ENCODE measurements at regions not wholly inside any gene's neighbourhood (a gene's known extent, or its start where the extent isn't known, plus 50 kb on each side); places are given as distances from the start of the nearest gene placed in this dataset.
"Not testable (repeated sequence)": the region's sequence is repeated elsewhere in the genome, so short reads cannot be mapped to it uniquely, and the experiment has no call there.

DNA sequence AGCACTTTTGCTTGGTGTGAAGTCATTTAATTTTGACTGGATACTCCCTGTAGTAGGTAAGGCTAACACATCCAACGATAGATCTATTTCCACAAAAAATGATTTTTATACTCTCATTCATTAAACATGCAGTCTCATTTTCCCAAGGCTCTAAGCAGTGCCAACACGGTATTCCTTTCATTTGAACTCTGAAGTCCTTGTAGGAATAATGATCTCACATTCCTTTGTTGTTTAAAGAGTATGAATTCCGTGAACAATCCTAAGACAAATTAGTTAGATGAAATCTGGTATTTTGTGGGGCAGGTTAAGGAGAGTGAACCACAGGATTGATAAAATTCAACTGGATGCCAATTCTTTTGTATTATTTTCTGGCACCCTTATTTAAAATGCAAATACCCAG is 66.6 kb downstream of the LACC1 start:
- DNase-seq, result no peak

DNA sequence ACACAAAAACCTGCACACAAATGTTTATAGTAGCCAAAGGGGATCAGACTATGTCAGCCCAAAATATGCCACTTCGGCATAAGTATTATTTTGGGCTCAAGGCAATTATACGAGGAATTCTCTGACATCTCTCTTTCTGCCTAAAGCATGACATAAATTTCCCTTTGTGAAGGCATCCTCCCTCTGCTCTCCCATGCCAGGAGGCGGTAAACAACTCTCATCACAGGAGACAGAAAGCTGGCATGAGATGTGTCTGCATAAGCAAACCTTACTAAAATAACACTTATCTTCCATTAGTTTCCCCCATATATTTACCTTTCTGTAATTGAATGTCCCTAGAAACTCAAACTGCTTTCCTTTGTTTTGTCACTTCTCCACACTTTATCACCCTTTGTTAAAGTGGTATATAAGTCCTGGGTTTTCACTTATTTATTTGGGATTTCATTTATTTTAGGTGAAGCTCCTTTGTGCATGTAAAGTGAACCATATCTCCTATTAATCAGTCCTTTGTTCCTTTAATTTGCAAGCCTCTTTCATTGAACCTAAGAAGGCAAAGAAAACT is 68.3 kb downstream of the LACC1 start:
- DNase-seq, result no peak

DNA sequence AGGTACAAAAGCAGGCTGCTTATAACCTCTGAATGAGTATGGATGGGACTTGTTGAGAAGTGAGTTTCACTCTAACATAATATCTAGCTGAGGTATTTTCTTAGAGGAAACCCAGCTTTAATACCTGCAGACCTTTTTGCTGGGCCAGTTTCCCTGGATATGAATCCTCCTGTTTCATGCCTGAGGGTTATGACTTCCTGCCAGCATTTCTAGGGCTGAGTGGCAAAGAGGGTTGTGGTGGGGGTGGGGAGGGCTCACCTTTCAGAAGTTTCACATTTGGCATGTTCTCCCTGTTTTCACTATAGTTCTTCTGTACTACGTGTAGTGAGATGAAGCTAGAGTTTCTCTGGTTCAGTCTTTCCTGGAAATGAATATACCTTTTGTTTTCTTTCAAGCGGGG is 73.7 kb downstream of the LACC1 start:
- DNase-seq, result no peak

DNA sequence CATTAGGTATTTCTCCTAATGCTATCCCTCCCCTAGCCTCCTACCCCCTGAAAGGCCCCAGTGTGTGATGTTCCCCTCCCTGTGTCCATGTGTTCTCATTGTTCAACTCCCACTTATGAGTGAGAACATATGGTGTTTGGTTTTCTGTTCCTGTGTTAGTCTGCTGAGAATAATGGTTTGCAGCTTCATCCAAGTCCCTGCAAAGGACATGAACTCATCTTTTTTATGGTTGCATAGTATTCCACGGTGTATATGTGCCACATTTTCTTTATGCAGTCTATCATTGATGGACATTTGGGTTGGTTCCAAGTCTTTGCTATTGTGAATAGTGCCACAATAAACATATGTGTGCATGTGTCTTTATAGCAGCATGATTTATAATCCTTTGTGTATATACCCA is 77.3 kb downstream of the LACC1 start:
- not testable (repeated sequence) for DNase-seq

DNA sequence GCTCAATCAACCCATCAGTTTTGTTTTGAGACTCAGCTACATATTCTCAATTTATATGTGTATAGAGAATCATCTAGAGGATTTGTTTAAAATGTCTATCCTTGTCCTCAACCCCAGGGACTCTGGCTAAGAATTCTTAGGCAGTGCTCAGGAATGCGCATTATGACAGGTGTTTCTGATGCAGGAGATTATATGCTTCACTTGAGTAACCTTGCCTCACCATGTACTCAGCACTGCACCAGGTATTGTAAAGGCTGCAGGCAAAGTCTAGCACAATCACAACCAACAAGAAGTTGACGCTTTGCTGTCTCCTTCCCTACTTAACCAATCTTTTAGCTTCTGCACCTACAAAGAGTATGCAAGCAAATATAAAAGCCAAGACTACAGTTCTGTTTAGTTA is 79.6 kb downstream of the LACC1 start:
- no peak for DNase-seq

DNA sequence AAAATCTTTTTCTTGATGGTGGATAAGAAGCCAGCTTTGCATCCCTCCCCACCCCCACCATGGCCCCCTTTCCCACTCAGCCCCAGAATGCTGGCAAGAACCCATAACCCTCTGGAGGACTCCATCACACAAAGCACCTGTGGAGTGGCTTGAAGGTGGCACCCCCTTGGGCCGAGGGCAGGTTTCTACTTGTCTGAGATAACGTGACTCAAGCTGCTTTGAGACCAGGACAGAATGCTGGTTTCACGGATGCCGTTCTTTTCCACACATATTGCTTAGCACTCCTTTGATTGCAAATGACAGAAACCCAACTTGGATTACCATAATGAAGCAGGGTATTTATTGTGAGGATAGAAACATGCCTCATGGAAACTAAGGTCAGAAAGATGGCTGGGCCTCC is 82.2 kb downstream of the LACC1 start:
- DNase-seq, result no peak

DNA sequence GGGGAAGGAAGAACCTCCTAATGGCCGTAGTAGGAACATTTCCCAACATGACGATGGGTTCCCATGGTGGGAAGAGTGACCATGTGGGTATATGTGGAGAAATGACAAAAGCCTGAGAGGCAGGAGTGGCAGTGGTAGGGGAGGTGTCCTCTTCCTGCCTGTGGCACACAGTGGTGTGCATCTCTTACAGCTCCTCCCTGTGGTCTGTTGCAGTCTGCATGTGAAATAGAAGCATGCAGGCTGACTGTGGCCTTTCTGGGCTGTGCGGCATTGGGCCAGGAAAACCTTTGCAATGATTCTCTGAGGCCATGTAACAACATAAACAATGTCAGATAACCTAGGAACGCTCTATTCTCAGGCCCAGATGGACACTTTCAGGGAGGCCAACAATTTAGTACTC is 84.0 kb downstream of the LACC1 start:
- DNase-seq, result peak in 1 of 4 experiments; percentile 5

DNA sequence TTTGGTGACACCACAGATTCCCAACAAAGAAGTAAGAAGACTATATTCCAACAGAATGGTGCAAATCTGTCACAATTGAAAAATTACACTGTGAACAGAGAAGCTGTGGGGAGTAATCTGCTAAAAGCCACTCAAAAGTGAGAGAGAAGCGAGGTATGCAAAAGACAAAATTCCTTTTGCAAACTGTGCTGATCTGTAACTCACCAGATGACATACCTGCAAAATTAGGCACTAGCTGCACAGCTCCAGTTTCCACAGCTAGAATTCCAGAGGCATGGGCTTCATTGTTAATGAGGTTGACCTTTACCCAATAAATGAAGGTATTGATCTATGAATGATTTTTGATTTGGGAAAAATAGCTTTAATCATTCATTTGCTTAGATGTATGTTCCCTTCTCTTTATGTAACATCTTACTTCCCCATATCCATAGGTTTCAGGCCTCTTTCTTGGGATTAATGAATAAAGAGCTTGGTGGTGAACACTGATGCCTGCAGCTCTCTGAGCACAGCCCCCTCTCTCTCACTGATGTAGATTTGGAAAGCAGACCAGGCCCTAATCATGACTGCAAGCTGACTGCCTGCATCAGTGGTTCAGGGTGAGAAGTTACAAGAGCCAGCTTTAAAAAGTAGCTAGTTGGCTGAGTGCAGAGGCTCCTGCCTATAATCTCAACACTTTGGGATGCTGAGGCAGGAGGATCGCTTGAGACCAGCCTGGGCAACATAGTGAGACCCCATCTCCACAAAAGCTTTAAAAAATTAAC is 85.2 kb downstream of the LACC1 start:
- no peak for DNase-seq

DNA sequence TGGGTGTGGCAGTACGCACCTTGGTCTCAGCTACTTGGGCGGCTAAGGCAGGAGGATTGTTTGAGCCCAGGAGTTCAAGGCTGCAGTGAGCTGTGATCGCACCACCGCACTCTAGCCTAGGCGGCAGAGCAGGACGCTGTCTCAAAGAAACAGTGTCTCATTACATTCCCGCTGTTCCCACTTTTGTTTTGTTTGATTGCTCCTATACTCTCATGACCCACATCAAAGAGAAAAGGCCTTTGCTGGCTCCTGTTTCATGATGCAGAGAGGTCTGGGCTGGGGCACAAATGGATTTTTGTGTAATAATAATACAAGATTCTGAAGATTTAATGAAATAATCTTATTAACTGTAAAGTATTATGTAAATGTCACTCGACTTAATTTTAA is 85.7 kb downstream of the LACC1 start:
- DNase-seq, result no peak

DNA sequence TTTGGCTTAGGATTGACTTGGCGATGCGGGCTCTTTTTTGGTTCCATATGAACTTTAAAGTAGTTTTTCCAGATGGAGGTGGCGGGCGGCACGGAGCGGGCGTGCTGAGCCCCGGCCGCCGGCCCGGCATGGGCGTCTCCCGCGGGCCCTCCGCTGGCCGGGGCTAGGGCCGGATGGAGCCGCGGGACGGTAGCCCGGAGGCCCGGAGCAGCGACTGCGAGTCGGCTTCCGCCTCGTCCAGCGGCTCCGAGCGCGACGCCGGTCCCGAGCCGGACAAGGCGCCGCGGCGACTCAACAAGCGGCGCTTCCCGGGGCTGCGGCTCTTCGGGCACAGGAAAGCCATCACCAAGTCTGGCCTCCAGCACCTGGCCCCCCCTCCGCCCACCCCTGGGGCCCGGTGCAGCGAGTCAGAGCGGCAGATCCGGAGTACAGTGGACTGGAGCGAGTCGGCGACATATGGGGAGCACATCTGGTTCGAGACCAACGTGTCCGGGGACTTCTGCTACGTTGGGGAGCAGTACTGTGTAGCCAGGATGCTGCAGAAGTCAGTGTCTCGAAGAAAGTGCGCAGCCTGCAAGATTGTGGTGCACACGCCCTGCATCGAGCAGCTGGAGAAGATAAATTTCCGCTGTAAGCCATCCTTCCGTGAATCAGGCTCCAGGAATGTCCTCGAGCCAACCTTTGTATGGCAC is 88.7 kb downstream of the LACC1 start:
- DNase-seq, result not testable (repeated sequence)

DNA sequence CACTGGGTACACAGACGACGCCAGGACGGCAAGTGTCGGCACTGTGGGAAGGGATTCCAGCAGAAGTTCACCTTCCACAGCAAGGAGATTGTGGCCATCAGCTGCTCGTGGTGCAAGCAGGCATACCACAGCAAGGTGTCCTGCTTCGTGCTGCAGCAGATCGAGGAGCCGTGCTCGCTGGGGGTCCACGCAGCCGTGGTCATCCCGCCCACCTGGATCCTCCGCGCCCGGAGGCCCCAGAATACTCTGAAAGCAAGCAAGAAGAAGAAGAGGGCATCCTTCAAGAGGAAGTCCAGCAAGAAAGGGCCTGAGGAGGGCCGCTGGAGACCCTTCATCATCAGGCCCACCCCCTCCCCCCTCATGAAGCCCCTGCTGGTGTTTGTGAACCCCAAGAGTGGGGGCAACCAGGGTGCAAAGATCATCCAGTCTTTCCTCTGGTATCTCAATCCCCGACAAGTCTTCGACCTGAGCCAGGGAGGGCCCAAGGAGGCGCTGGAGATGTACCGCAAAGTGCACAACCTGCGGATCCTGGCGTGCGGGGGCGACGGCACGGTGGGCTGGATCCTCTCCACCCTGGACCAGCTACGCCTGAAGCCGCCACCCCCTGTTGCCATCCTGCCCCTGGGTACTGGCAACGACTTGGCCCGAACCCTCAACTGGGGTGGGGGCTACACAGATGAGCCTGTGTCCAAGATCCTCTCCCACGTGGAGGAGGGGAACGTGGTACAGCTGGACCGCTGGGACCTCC is 89.4 kb downstream of the LACC1 start:
- DNase-seq, result not testable (repeated sequence)

DNA sequence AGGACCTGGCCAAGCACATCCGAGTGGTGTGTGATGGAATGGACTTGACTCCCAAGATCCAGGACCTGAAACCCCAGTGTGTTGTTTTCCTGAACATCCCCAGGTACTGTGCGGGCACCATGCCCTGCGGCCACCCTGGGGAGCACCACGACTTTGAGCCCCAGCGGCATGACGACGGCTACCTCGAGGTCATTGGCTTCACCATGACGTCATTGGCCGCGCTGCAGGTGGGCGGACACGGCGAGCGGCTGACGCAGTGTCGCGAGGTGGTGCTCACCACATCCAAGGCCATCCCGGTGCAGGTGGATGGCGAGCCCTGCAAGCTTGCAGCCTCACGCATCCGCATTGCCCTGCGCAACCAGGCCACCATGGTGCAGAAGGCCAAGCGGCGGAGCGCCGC is 90.2 kb downstream of the LACC1 start:
- DNase-seq, result not testable (repeated sequence)

DNA sequence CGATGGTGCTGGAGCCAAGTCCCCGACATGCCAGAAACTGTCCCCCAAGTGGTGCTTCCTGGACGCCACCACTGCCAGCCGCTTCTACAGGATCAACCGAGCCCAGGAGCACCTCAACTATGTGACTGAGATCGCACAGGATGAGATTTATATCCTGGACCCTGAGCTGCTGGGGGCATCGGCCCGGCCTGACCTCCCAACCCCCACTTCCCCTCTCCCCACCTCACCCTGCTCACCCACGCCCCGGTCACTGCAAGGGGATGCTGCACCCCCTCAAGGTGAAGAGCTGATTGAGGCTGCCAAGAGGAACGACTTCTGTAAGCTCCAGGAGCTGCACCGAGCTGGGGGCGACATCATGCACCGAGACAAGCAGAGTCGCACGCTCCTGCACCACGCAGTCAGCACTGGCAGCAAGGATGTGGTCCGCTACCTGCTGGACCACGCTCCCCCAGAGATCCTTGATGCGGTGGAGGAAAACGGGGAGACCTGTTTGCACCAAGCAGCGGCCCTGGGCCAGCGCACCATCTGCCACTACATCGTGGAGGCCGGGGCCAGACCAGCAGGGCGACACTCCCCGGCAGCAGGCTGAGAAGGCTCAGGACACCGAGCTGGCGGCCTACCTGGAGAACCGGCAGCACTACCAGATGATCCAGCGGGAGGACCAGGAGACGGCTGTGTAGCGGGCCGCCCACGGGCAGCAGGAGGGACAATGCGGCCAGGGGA is 91.0 kb downstream of the LACC1 start:
- not testable (repeated sequence) for DNase-seq

DNA sequence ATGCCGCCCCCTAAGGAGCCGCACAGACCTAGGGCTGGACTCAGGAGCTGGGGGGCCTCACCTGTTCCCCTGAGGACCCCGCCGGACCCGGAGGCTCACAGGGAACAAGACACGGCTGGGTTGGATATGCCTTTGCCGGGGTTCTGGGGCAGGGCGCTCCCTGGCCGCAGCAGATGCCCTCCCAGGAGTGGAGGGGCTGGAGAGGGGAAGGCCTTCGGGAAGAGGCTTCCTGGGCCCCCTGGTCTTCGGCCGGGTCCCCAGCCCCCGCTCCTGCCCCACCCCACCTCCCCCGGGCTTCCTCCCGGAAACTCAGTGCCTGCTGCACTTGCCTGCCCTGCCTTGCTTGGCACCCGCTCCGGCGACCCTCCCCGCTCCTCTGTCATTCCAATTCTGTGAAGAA is 91.6 kb downstream of the LACC1 start:
- not testable (repeated sequence) for DNase-seq

DNA sequence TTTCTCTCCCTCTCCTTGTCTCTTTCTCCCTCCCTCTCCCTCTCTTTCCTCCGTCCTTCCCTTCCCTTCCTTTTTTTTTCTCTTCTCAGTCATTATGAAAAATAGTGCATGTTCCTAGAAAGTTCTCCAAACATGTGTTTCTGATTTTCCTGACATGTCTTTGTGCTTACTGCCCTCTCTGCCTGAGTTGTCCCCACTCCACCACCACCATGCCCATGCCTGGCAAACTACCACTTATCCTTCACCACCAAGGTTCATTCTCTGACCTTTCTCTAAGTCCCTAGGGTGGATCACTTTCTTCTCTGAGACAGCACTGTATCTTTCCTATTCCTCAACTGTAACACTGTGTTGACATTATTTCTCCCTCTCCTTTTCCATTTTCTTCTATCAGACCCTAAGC is 98.2 kb downstream of the LACC1 start:
- DNase-seq, result no peak

DNA sequence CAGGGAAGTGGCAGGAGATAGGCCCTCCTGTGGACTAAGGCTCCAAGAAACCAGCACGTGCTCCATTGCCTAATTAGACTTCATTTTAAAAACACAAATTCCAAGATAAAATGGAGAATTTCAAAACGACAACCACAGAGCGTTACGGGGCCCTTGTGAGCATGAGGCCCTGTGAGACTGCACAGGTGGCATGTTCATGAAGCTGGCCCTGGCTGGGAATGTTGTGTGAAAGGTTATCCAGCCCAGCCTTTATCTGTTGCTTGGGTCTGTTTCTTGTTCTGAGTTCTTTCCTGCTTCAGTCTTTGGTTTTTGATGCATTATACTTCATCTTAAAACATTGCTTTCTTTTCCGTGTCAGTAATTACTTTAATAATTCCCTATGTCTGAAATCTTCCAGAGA is 99.0 kb downstream of the LACC1 start:
- no peak for DNase-seq

DNA sequence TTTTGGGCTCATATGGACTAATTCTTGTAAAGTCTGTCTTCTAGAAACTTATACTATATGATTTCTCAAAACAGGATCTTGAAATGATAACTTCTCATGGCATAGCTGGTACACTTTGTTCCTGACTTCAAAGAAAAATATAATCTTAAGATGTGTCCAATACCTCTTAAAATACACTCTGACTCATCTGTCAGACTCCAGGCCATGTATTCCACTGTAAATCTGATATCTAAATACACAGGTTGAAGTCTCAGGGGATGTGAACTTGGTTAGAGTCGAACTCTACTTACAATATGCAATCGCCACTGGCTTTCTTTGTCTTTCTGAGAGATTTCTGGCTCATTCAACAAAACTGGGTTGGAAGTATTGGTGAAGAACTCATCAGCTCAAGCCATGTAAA is 99.8 kb downstream of the LACC1 start:
- DNase-seq, result no peak

DNA sequence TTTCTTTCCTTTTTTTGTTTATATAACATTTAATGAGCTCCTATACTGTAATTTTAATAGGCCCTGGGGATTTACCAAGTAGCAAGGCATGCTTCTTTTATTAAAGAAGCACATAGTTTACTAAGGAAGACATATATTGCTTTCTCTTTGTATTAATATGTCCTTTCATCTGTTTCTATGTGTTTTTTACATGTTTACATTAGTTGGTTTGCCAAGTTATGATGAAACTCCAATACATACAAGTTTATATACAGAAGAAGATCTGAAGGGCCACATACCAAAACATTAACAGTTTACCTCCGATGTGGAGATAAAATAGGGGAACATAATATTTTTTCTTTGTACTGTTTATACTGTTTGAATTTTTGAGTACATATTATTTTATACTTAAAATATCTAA is 100.9 kb downstream of the LACC1 start:
- DNase-seq, result no peak

DNA sequence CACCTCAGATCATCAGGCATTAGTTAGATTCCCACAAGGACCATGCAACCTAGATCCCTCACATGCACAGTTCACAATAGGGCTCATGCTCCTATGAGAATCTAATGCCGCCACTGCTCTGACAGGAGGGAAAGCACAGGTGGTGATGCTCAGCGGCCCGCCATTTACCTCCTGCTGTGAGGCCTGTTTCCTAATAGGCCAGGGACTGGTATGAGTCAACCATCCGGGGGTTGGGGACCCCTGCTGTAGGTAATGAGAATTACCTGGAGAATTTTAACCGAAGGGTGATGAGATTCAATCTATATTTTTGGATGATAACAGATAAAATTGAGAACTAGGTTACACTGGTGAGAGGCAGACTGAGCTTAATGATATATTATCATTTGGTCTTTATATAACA is 101.4 kb downstream of the LACC1 start:
- no peak for DNase-seq

DNA sequence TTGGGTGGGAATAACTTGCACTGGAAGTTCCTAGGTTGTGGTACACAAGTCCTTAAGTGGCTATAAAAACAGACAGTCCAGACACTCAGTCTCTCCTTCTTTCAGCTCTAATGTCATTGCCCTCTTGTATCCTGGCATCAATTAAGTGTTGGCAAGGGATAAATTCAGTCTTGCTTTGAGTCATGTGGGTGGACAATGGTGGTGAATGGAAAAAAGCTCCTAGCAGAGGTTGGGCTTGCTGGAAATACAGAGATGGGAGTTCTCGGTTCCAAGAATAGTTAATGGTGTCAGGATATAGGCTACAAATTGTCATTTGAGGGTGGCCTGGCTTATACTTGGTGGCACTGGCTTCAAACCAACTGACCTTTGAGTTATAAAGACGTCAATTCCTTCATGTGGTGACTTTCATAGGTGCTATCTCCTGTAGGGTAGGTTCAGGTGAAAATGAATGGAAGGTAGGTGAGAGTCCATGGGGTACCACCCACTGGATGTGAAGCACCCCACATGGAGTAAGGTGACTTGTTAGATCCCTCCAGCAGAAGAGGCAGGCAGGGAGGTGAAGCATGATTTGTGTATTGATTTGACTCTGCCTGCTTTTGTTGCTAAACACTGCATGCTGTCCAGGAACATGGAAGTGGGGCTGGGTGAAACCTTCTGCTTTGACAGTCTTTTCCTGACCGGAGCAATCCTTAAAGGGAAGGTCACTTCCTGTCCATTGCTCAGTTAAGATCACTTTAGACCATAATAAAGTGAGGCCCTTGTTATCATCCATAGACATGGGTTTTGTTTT is 102.0 kb downstream of the LACC1 start:
- DNase-seq, result no peak

DNA sequence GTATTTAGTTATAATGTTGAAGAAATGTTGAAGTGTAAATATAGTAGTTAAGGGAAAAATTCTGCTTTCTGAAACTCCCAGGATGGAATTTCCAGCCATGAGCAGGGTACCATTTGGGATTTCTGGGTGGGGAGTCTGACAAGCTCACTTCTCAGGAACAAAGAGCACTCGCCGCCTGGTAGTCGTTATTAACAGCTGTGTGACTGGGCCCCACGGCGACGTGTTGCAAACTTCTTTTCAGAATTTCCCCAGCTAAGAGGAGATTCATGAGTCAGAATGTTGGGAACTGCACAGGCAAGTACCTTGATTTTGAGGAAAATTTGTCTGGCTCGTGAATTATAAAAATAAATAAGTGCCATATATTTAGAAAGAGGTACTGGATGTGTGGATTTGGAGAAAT is 103.7 kb downstream of the LACC1 start:
- DNase-seq, result no peak

DNA sequence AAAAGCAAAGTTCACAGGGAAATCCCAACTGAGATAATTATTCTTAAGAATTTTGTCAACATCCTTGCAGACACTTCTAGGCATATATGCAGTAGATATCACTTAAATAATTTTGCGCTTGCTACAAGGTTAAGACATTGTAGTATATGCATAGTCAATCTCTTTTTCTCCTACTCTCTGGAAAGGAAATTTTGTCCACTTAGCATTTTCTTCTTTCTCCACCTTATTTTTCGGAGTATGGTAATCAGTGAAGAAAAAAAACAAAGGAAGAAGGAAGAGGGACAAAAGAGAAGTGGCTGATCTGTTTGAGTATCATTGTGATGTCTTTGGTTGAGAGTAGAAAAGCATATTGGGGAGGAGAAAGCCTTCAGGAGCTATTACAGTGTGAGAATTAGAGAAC is 104.6 kb downstream of the LACC1 start:
- no peak for DNase-seq
